IPS-20b (cell line): ENCODE measurements at regions not wholly inside any gene's neighbourhood (a gene's known extent, or its start where the extent isn't known, plus 50 kb on each side); places are given as distances from the start of the nearest gene placed in this dataset.
"Not testable (repeated sequence)": the region's sequence is repeated elsewhere in the genome, so short reads cannot be mapped to it uniquely, and the experiment has no call there.

Experiments
- H3K27ac ChIP-seq: one replicate; pipeline ENCODE4 v1.5.1; 2013; ENCODE audit warnings: low read length
- H3K27me3 ChIP-seq: 2 replicates; pipeline ENCODE4 v1.6.1; 2013; ENCODE audit warnings: mild to moderate bottlenecking, low read length, inconsistent platforms; ENCODE audit not compliant: insufficient read depth
- H3K36me3 ChIP-seq: 2 replicates; pipeline ENCODE4 v1.6.1; 2013; ENCODE audit warnings: low read depth, mild to moderate bottlenecking, inconsistent platforms, low read length, moderate library complexity; ENCODE audit not compliant: insufficient read depth
- H3K4me1 ChIP-seq: 2 replicates; pipeline ENCODE4 v1.6.1; 2013; ENCODE audit warnings: mild to moderate bottlenecking, control low read depth, inconsistent platforms, low read length, moderate library complexity; ENCODE audit not compliant: insufficient read depth
- H3K4me3 ChIP-seq: 2 replicates; pipeline ENCODE4 v1.5.1; 2013; ENCODE audit warnings: mild to moderate bottlenecking, low read length, inconsistent platforms
- H3K9ac ChIP-seq: 2 replicates; pipeline ENCODE4 v1.6.1; 2013; ENCODE audit warnings: low read depth, mild to moderate bottlenecking, inconsistent platforms, low read length, moderate library complexity
- H3K9me3 ChIP-seq: 2 replicates; pipeline ENCODE4 v1.6.1; 2013; ENCODE audit warnings: mild to moderate bottlenecking, low read depth, low read length, inconsistent platforms; ENCODE audit not compliant: insufficient read depth

- Histone ChIP-seq H3K9ac (no peak overlapping the region), H3K4me3 (no peak overlapping the region), H3K9me3 (no peaks in the 10 kb centered on the region), H3K4me1 (no peaks in the 10 kb centered on the region), H3K27ac (no peak overlapping the region), H3K36me3 (no peaks in the 10 kb centered on the region), H3K27me3 (peaks cover 34% of the 10 kb centered on the region)
Measured at GRCh38 chr12:114164351-114164750, 198.2 kb upstream of the RBM19 start.

GRCh38 chr12:114163771-114164170, 197.6 kb upstream of the RBM19 start:
- H3K27ac ChIP-seq = no peak overlapping the region
- H3K4me1 ChIP-seq = no peaks in the 10 kb centered on the region
- H3K9me3 ChIP-seq = no peaks in the 10 kb centered on the region
- H3K36me3 ChIP-seq = no peaks in the 10 kb centered on the region
- H3K9ac ChIP-seq = no peak overlapping the region
- no peak overlapping the region for H3K4me3 ChIP-seq
- H3K27me3 ChIP-seq = peaks cover 34% of the 10 kb centered on the region

- Histone ChIP-seq H3K9me3 (no peaks in the 10 kb centered on the region), H3K4me3 (no peak overlapping the region), H3K36me3 (no peaks in the 10 kb centered on the region), H3K27ac (no peak overlapping the region), H3K27me3 (peaks cover 18% of the 10 kb centered on the region; the same call in 1 of the 2 replicates), H3K4me1 (no peaks in the 10 kb centered on the region), H3K9ac (no peak overlapping the region)
Measured at GRCh38 chr12:114160445-114160844, 194.3 kb upstream of the RBM19 start.

- Histone ChIP-seq H3K27ac (no peak overlapping the region), H3K36me3 (no peaks in the 10 kb centered on the region), H3K9me3 (no peaks in the 10 kb centered on the region), H3K27me3 (peaks cover 28% of the 10 kb centered on the region; the same call in 1 of the 2 replicates), H3K4me3 (no peak overlapping the region), H3K9ac (no peak overlapping the region), H3K4me1 (no peaks in the 10 kb centered on the region)
Measured at GRCh38 chr12:114152890-114153289, 186.8 kb upstream of the RBM19 start.

GRCh38 chr12:114152066-114152465, 185.9 kb upstream of the RBM19 start:
- Histone ChIP-seq H3K4me1 (no peaks in the 10 kb centered on the region), H3K36me3 (no peaks in the 10 kb centered on the region), H3K27me3 (peaks cover 28% of the 10 kb centered on the region; the same call in 1 of the 2 replicates), H3K9ac (no peak overlapping the region), H3K9me3 (no peaks in the 10 kb centered on the region), H3K4me3 (no peak overlapping the region), H3K27ac (no peak overlapping the region)

- peaks cover 25% of the 10 kb centered on the region; the same call in 1 of the 2 replicates for H3K27me3 ChIP-seq
- not testable (repeated sequence) for H3K4me1 ChIP-seq, H3K36me3 ChIP-seq, H3K9me3 ChIP-seq, H3K27ac ChIP-seq, H3K9ac ChIP-seq, H3K4me3 ChIP-seq
Measured at GRCh38 chr12:114150584-114150983, 184.5 kb upstream of the RBM19 start.

GRCh38 chr12:114141921-114142564, 175.9 kb upstream of the RBM19 start:
- Histone ChIP-seq H3K27me3 (peaks cover 8% of the 10 kb centered on the region), H3K4me1 (no peaks in the 10 kb centered on the region)

GRCh38 chr12:114140576-114140975, 174.5 kb upstream of the RBM19 start:
- Histone ChIP-seq H3K9ac (no peak overlapping the region), H3K36me3 (no peaks in the 10 kb centered on the region), H3K27ac (no peak overlapping the region), H3K4me3 (no peak overlapping the region), H3K9me3 (no peaks in the 10 kb centered on the region), H3K4me1 (no peaks in the 10 kb centered on the region), H3K27me3 (peaks cover 14% of the 10 kb centered on the region)

More at GRCh38 chr12:114141921-114142564, 175.9 kb upstream of the RBM19 start:
- no peaks in the 10 kb centered on the region for H3K9me3 ChIP-seq
- no peaks in the 10 kb centered on the region for H3K36me3 ChIP-seq
- H3K27ac ChIP-seq = no peak overlapping the region
- H3K4me3 ChIP-seq = no peak overlapping the region
- H3K9ac ChIP-seq = no peak overlapping the region

- H3K9ac ChIP-seq = no peak overlapping the region
- H3K36me3 ChIP-seq = no peaks in the 10 kb centered on the region
Measured at GRCh38 chr12:114136631-114137030, 170.5 kb upstream of the RBM19 start.

GRCh38 chr12:114134922-114135321, 168.8 kb upstream of the RBM19 start:
- Histone ChIP-seq H3K4me1 (no peaks in the 10 kb centered on the region), H3K36me3 (no peaks in the 10 kb centered on the region), H3K9ac (no peak overlapping the region), H3K4me3 (no peak overlapping the region), H3K27me3 (peaks cover 41% of the 10 kb centered on the region), H3K9me3 (no peaks in the 10 kb centered on the region), H3K27ac (no peak overlapping the region)

More at GRCh38 chr12:114136631-114137030, 170.5 kb upstream of the RBM19 start:
- H3K27ac ChIP-seq = no peak overlapping the region
- H3K4me1 ChIP-seq = no peaks in the 10 kb centered on the region
- H3K9me3 ChIP-seq = no peaks in the 10 kb centered on the region
- H3K27me3 ChIP-seq = peaks cover 40% of the 10 kb centered on the region
- H3K4me3 ChIP-seq = no peak overlapping the region

GRCh38 chr12:114131824-114132223, 165.7 kb upstream of the RBM19 start:
- H3K4me3 ChIP-seq = no peak overlapping the region

GRCh38 chr12:114123108-114123507, 157.0 kb upstream of the RBM19 start:
- Histone ChIP-seq H3K36me3 (no peaks in the 10 kb centered on the region), H3K4me1 (peaks cover 3% of the 10 kb centered on the region; the same call in 1 of the 2 replicates), H3K27ac (no peak overlapping the region), H3K27me3 (no peaks in the 10 kb centered on the region; the same call in 1 of the 2 replicates), H3K9me3 (no peaks in the 10 kb centered on the region), H3K9ac (no peak overlapping the region), H3K4me3 (no peak overlapping the region)

More at GRCh38 chr12:114131824-114132223, 165.7 kb upstream of the RBM19 start:
- Histone ChIP-seq H3K27ac (no peak overlapping the region), H3K9ac (no peak overlapping the region), H3K27me3 (peaks cover 32% of the 10 kb centered on the region), H3K36me3 (no peaks in the 10 kb centered on the region), H3K9me3 (no peaks in the 10 kb centered on the region), H3K4me1 (no peaks in the 10 kb centered on the region)
